H9 (cell line): ENCODE measurements at regions not wholly inside any gene's neighbourhood (a gene's known extent, or its start where the extent isn't known, plus 50 kb on each side); places are given as distances from the start of the nearest gene placed in this dataset.

Experiments used
- DNase-seq: peaks from one replicate; pipeline ENCODE4 v3.0.0-alpha.2; 2017
- H2AFZ ChIP-seq: one replicate; pipeline ENCODE4 v1.6.1; 2013; ENCODE audit warnings: mild to moderate bottlenecking, low read length, control low read depth, moderate library complexity
- H2AK5ac ChIP-seq: 2 replicates; pipeline ENCODE4 v1.6.1; 2013; ENCODE audit warnings: low read length, control low read depth, mixed read lengths; ENCODE audit not compliant: insufficient read length
- H2BK120ac ChIP-seq: one replicate; pipeline ENCODE4 v1.6.1; 2013; ENCODE audit warnings: low read depth, mild to moderate bottlenecking, low read length, control low read depth, inconsistent platforms; ENCODE audit not compliant: poor library complexity, severe bottlenecking
- H2BK12ac ChIP-seq: 2 replicates; pipeline ENCODE4 v1.6.1; 2013; ENCODE audit warnings: low read length, control low read depth, mixed read lengths, low read depth; ENCODE audit not compliant: insufficient read length
- H2BK15ac ChIP-seq: 2 replicates; pipeline ENCODE4 v1.6.1; 2013; ENCODE audit warnings: low read depth, low read length, control low read depth
- H2BK20ac ChIP-seq: one replicate; pipeline ENCODE4 v1.6.1; 2013; ENCODE audit warnings: low read depth, mild to moderate bottlenecking, low read length, control low read depth, inconsistent platforms; ENCODE audit not compliant: poor library complexity, severe bottlenecking
- H2BK5ac ChIP-seq: 2 replicates; pipeline ENCODE4 v1.6.1; 2013; ENCODE audit warnings: low read length, control low read depth, mixed read lengths; ENCODE audit not compliant: insufficient read length
- H3K14ac ChIP-seq: 2 replicates; pipeline ENCODE4 v1.6.1; 2013; ENCODE audit warnings: low read length, control low read depth; ENCODE audit not compliant: insufficient read depth
- H3K18ac ChIP-seq: 2 replicates; pipeline ENCODE4 v1.6.1; 2013; ENCODE audit warnings: low read depth, mild to moderate bottlenecking, mixed read lengths, low read length, control low read depth; ENCODE audit not compliant: insufficient read length
- H3K23ac ChIP-seq: 2 replicates; pipeline ENCODE4 v1.6.1; 2013; ENCODE audit warnings: low read length, control low read depth, mixed read lengths, low read depth; ENCODE audit not compliant: insufficient read length
- H3K23me2 ChIP-seq: 2 replicates; pipeline ENCODE4 v1.6.1; 2013; ENCODE audit warnings: low read depth, mild to moderate bottlenecking, mixed read lengths, low read length, control low read depth; ENCODE audit not compliant: insufficient read length, poor library complexity, severe bottlenecking
- H3K27ac ChIP-seq: 2 replicates; pipeline ENCODE4 v1.5.1; 2013; ENCODE audit warnings: low read length, control low read depth, mixed read lengths, low read depth; ENCODE audit not compliant: insufficient read length
- H3K27me3 ChIP-seq: 2 replicates; pipeline ENCODE4 v1.6.1; 2013; ENCODE audit warnings: low read length, control low read depth, inconsistent platforms; ENCODE audit not compliant: insufficient read depth
- H3K4ac ChIP-seq: 2 replicates; pipeline ENCODE4 v1.6.1; 2013; ENCODE audit warnings: low read depth, mild to moderate bottlenecking, control low read depth, inconsistent platforms, low read length, moderate library complexity
- H3K4me1 ChIP-seq: 2 replicates; pipeline ENCODE4 v1.6.1; 2013; ENCODE audit warnings: low read length, control low read depth, inconsistent platforms; ENCODE audit not compliant: insufficient read depth
- H3K4me2 ChIP-seq: 2 replicates; pipeline ENCODE4 v1.6.1; 2013; ENCODE audit warnings: low read length, control low read depth, mixed read lengths; ENCODE audit not compliant: insufficient read length, insufficient read depth
- H3K56ac ChIP-seq: 2 replicates; pipeline ENCODE4 v1.6.1; 2013; ENCODE audit warnings: low read depth, mild to moderate bottlenecking, mixed read lengths, low read length, control low read depth; ENCODE audit not compliant: insufficient read length
- H3K79me1 ChIP-seq: 2 replicates; pipeline ENCODE4 v1.6.1; 2013; ENCODE audit warnings: low read depth, mild to moderate bottlenecking, moderate library complexity, low read length, control low read depth, inconsistent platforms; ENCODE audit not compliant: insufficient read depth, poor library complexity, severe bottlenecking
- H3K79me2 ChIP-seq: 2 replicates; pipeline ENCODE4 v1.6.1; 2013; ENCODE audit warnings: low read length, control low read depth, inconsistent platforms; ENCODE audit not compliant: insufficient read depth
- H3K9ac ChIP-seq: 2 replicates; pipeline ENCODE4 v1.6.1; 2013; ENCODE audit warnings: low read length, control low read depth, mixed read lengths; ENCODE audit not compliant: insufficient read length; ENCODE audit errors: extremely low read depth
- H3K9me3 ChIP-seq: one replicate; pipeline ENCODE4 v1.6.1; 2013; ENCODE audit warnings: low read depth, low read length, inconsistent platforms; ENCODE audit not compliant: control insufficient read depth
- H3T11ph ChIP-seq: one replicate; pipeline ENCODE4 v1.6.1; 2013; ENCODE audit warnings: mild to moderate bottlenecking, low read length, control low read depth, inconsistent platforms
- H4K20me1 ChIP-seq: one replicate; pipeline ENCODE4 v1.6.1; 2013; ENCODE audit not compliant: control insufficient read depth, insufficient read length, insufficient read depth
- H4K5ac ChIP-seq: 2 replicates; pipeline ENCODE4 v1.6.1; 2013; ENCODE audit warnings: low read depth, mild to moderate bottlenecking, mixed read lengths, low read length, control low read depth; ENCODE audit not compliant: insufficient read length
- H4K8ac ChIP-seq: replicated peaks from 2 replicates; pipeline ENCODE4 v1.6.1; 2013; ENCODE audit warnings: low read length, control low read depth, mixed read lengths, low read depth; ENCODE audit not compliant: insufficient read length
- H4K91ac ChIP-seq: 2 replicates; pipeline ENCODE4 v1.6.1; 2013; ENCODE audit warnings: low read depth, mild to moderate bottlenecking, moderate library complexity, mixed read lengths, low read length, control low read depth; ENCODE audit not compliant: insufficient read length
- H3K27ac Mint-ChIP-seq, 3 experiments: 2 replicates in 2 of 3; 3 replicates in 1 of 3; pipeline ENCODE4 v1.8.0; 2020 to 2021; ENCODE audit warnings: mixed read lengths in 3 of 3, mild to moderate bottlenecking in 1 of 3, moderate library complexity in 1 of 3
- H3K27me3 Mint-ChIP-seq: 2 replicates; pipeline ENCODE4 v1.8.0; 2021; ENCODE audit warnings: low read depth, mild to moderate bottlenecking, moderate library complexity, mixed read lengths
- H3K36me3 Mint-ChIP-seq, 3 experiments: 2 replicates in 2 of 3; 3 replicates in 1 of 3; pipeline ENCODE4 v1.8.0; 2020 to 2021; ENCODE audit warnings: low read depth in 3 of 3, mixed read lengths in 3 of 3; ENCODE audit not compliant: insufficient read depth in 1 of 3
- H3K4me1 Mint-ChIP-seq, 2 experiments: 2 replicates each; pipeline ENCODE4 v1.8.0; 2020; ENCODE audit warnings: mixed read lengths in 2 of 2
- H3K4me3 Mint-ChIP-seq, 2 experiments: 2 replicates in 1 of 2; 3 replicates in 1 of 2; pipeline ENCODE4 v1.8.0; 2020 to 2021; ENCODE audit warnings: mild to moderate bottlenecking in 2 of 2, mixed read lengths in 2 of 2, moderate library complexity in 1 of 2
- H3K9me3 Mint-ChIP-seq, 2 experiments: 2 replicates in 1 of 2; 3 replicates in 1 of 2; pipeline ENCODE4 v1.8.0; 2020; ENCODE audit warnings: mild to moderate bottlenecking in 2 of 2, mixed read lengths in 2 of 2, moderate library complexity in 1 of 2
- CTCF ChIP-seq: fragments of 200-600 bp; sonication (generic); conservative IDR thresholded peaks from 3 replicates; pipeline ENCODE4 v1.8.0; 2021; ENCODE audit warnings: antibody characterized with exemption, mild to moderate bottlenecking
- WGBS: extraction: QIAGEN DNeasy Blood & Tissue Kit; methylation state at CpG from one replicate; pipeline ENCODE4 v1.1.7; 2013; ENCODE audit warnings: missing lambda C conversion rate, low lambda C conversion rate, mixed read lengths; ENCODE audit not compliant: insufficient read length; ENCODE audit errors: extremely low coverage; 5-methylcytosine and 5-hydroxymethylcytosine counted together

GRCh38 chr9:109886041-109886440 is 106.0 kb downstream of the PALM2AKAP2 start:
- Histone ChIP-seq H3K79me2 (no peaks in the 10 kb centered on the region), H3K23ac (no peak overlapping the region), H2BK15ac (no peak overlapping the region), H4K91ac (no peak overlapping the region), H3K18ac (no peak overlapping the region), H4K8ac (no peak overlapping the region), H3K9ac (no peak overlapping the region), H3K27me3 (no peaks in the 10 kb centered on the region), H3K56ac (no peak overlapping the region), H2AK5ac (no peak overlapping the region), H3K23me2 (no peaks in the 10 kb centered on the region), H2BK120ac (no peak overlapping the region), H2BK5ac (no peak overlapping the region), H2BK20ac (no peak overlapping the region), H2BK12ac (no peak overlapping the region), H3K4me1 (no peaks in the 10 kb centered on the region), H3K27ac (no peak overlapping the region), H3T11ph (no peak overlapping the region), H4K5ac (no peak overlapping the region), H3K79me1 (no peaks in the 10 kb centered on the region), H4K20me1 (no peaks in the 10 kb centered on the region), H3K9me3 (no peaks in the 10 kb centered on the region), H2AFZ (no peak overlapping the region), H3K4me2 (no peak overlapping the region), H3K4ac (no peak overlapping the region), H3K14ac (no peak overlapping the region)
- no peak overlapping the region for H3K4me3 Mint-ChIP-seq
- H3K4me1 Mint-ChIP-seq = peaks cover 8 to 9% of the 10 kb centered on the region in 2 experiments
- DNase-seq = no peak
- no CpG with 5 or more reads among the region's 6 CpGs for WGBS
- TF ChIP-seq CTCF = no peak
- H3K9me3 Mint-ChIP-seq = no peaks in the 10 kb centered on the region
- H3K27me3 Mint-ChIP-seq = no peaks in the 10 kb centered on the region
- H3K36me3 Mint-ChIP-seq = no peaks in the 10 kb centered on the region
- H3K27ac Mint-ChIP-seq = no peak overlapping the region
